Activated T-helper 2 cell treated with anti-CD3 and anti-CD28 coated beads, Interferon-gamma antibody, Interleukin-2, Interleukin-4, amounts not matched to agents 10 μg/mL and 5 μg/mL and 100 μg/mL, durations not matched to agents 14 hours and 24 hours and 36 hours (primary cell): ENCODE measurements at regions not wholly inside any gene's neighbourhood (a gene's known extent, or its start where the extent isn't known, plus 50 kb on each side); places are given as distances from the start of the nearest gene placed in this dataset.

Source experiments
- DNase-seq: peaks from one replicate; pipeline ENCODE4 v3.0.0; 2021; ENCODE audit warnings: low spot score
- H3K27ac Mint-ChIP-seq: one replicate; pipeline ENCODE4 v1.8.0; 2021; ENCODE audit warnings: mixed read lengths
- H3K27me3 Mint-ChIP-seq: one replicate; pipeline ENCODE4 v1.8.0; 2021; ENCODE audit warnings: low read depth, mixed read lengths
- H3K36me3 Mint-ChIP-seq: one replicate; pipeline ENCODE4 v1.8.0; 2021; ENCODE audit warnings: low read depth, mixed read lengths
- H3K4me1 Mint-ChIP-seq: one replicate; pipeline ENCODE4 v1.8.0; 2021; ENCODE audit warnings: low read depth, mixed read lengths
- H3K4me3 Mint-ChIP-seq: one replicate; pipeline ENCODE4 v1.8.0; 2021; ENCODE audit warnings: low read depth, mild to moderate bottlenecking, moderate library complexity, mixed read lengths
- H3K9me3 Mint-ChIP-seq: one replicate; pipeline ENCODE4 v1.8.0; 2021; ENCODE audit warnings: mixed read lengths
- intact Hi-C: fragments of 100-400 bp; cut with micrococcal nuclease; formaldehyde crosslinking; loops from one replicate; pipeline ENCODE4 v1.15.1; 2023

GRCh38 chr12:34204830-34205285 lies 182.6 kb downstream of the ALG10 start:
- intact Hi-C loops, result no loop called here
- Mint-ChIP-seq H3K27me3 (no peaks in the 10 kb centered on the region), H3K4me3 (no peak overlapping the region), H3K27ac (no peak overlapping the region), H3K9me3 (peaks cover 11% of the 10 kb centered on the region), H3K36me3 (no peaks in the 10 kb centered on the region), H3K4me1 (no peaks in the 10 kb centered on the region)
- no peak for DNase-seq

GRCh38 chr12:34205401-34205800 lies 183.1 kb downstream of the ALG10 start:
- intact Hi-C loops, result no loop called here
- peaks cover 11% of the 10 kb centered on the region for H3K9me3 Mint-ChIP-seq
- no peak overlapping the region for H3K27ac Mint-ChIP-seq
- no peaks in the 10 kb centered on the region for H3K4me1 Mint-ChIP-seq
- no peak overlapping the region for H3K4me3 Mint-ChIP-seq
- no peak for DNase-seq
- H3K36me3 Mint-ChIP-seq, result no peaks in the 10 kb centered on the region
- no peaks in the 10 kb centered on the region for H3K27me3 Mint-ChIP-seq

GRCh38 chr12:34206061-34206785 lies 183.9 kb downstream of the ALG10 start:
- no peak overlapping the region for H3K27ac Mint-ChIP-seq
- no peaks in the 10 kb centered on the region for H3K27me3 Mint-ChIP-seq
- no peaks in the 10 kb centered on the region for H3K36me3 Mint-ChIP-seq
- H3K4me1 Mint-ChIP-seq, result no peaks in the 10 kb centered on the region
- H3K4me3 Mint-ChIP-seq, result no peak overlapping the region
- no peak for DNase-seq
- peaks cover 11% of the 10 kb centered on the region for H3K9me3 Mint-ChIP-seq
- intact Hi-C loops, result no loop called here

DNA sequence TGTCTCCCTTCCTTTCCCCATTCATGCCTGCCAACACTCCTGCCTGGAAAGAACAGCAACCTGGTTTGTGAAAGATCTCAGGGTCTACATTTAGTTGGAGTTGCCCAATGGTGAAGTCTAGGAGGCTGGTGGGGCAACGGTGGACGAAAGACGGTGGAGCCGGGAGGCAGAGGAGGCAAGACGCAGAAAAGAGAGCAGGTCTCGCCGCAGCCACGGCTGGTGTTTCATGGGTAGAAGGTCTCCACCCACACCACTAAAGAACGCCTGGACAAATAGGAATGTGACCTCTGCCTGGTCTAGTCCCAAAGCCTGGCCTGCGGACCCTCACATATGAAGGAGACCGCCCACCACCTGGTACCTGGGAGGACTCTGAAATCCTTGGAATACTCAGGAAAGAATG lies 185.6 kb downstream of the ALG10 start:
- H3K9me3 Mint-ChIP-seq, result peaks cover 11% of the 10 kb centered on the region
- H3K36me3 Mint-ChIP-seq, result no peaks in the 10 kb centered on the region
- intact Hi-C loops, result no loop called here

DNA sequence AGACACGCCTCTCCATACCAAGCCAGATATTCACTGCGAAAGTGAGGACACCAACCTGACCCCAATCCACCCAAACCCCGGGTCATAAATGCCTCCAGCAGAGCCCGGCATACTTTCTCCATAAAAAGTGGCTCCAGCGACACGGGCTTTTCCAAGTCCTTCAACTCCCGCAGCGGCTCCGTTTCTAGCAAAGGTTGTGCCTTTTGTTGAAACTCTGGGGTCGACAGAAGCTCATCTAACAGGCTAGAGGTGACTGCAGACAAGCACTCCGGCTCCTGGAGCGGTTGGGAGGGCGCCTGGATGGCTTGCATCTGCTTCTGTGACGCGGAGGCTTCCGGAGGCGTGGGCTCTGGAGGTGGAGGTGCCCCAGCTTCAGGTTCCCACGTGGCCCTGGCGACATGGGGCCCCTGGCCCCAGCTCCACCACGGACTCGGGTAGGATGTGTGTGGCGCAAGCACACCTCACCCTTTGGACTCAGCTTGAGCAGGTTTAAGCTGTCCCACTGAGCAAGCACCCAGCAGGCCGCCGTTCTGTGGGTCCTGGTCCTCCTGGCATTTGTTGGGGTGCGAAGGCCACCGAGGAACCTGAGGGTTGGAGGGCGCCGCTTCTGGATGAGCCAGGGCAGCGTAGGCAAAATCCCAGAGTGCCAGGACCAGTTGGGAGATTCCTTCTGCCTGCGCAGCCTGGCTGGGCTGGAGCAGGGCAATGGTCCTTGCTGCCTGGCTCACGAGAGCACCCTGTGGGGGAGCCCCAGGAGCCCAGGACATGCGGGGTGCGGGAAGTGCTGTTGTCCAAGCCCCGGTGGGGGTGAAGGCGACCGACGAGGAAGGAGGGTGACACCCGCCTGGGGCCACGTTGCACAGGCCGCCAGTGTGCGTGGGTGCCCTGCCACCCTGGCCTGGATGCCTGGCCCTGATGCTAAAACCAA lies 186.3 kb downstream of the ALG10 start:
- Mint-ChIP-seq H3K27ac (no peak overlapping the region), H3K4me3 (no peak overlapping the region), H3K4me1 (no peaks in the 10 kb centered on the region), H3K9me3 (peaks cover 11% of the 10 kb centered on the region), H3K36me3 (no peaks in the 10 kb centered on the region), H3K27me3 (no peaks in the 10 kb centered on the region)
- DNase-seq, result no peak
- intact Hi-C loops, result no loop called here

More for the DNA sequence above, 185.6 kb downstream of the ALG10 start:
- DNase-seq, result no peak
- H3K27ac Mint-ChIP-seq, result no peak overlapping the region
- no peaks in the 10 kb centered on the region for H3K27me3 Mint-ChIP-seq
- H3K4me1 Mint-ChIP-seq, result no peaks in the 10 kb centered on the region
- no peak overlapping the region for H3K4me3 Mint-ChIP-seq

- H3K36me3 Mint-ChIP-seq, result no peaks in the 10 kb centered on the region
- DNase-seq, result no peak
- no peak overlapping the region for H3K4me3 Mint-ChIP-seq
- H3K27ac Mint-ChIP-seq, result no peak overlapping the region
- H3K9me3 Mint-ChIP-seq, result peaks cover 11% of the 10 kb centered on the region
- H3K4me1 Mint-ChIP-seq, result no peaks in the 10 kb centered on the region
- no peaks in the 10 kb centered on the region for H3K27me3 Mint-ChIP-seq
- intact Hi-C loops, result no loop called here
Measured at GRCh38 chr12:34209259-34209835, 187.1 kb downstream of the ALG10 start.

- peaks cover 11% of the 10 kb centered on the region for H3K9me3 Mint-ChIP-seq
Measured at GRCh38 chr12:34210183-34210582, 187.9 kb downstream of the ALG10 start.

GRCh38 chr12:34210689-34211530 lies 188.6 kb downstream of the ALG10 start:
- H3K9me3 Mint-ChIP-seq, result peaks cover 8% of the 10 kb centered on the region
- H3K4me3 Mint-ChIP-seq, result no peak overlapping the region
- H3K27me3 Mint-ChIP-seq, result no peaks in the 10 kb centered on the region
- H3K27ac Mint-ChIP-seq, result no peak overlapping the region
- no peak for DNase-seq
- no peaks in the 10 kb centered on the region for H3K4me1 Mint-ChIP-seq
- intact Hi-C loops, result no loop called here
- H3K36me3 Mint-ChIP-seq, result no peaks in the 10 kb centered on the region

More at GRCh38 chr12:34210183-34210582, 187.9 kb downstream of the ALG10 start:
- Mint-ChIP-seq H3K27me3 (no peaks in the 10 kb centered on the region), H3K4me3 (no peak overlapping the region), H3K36me3 (no peaks in the 10 kb centered on the region), H3K4me1 (no peaks in the 10 kb centered on the region), H3K27ac (no peak overlapping the region)
- DNase-seq, result no peak
- intact Hi-C loops, result no loop called here

GRCh38 chr12:34212651-34213050 lies 190.4 kb downstream of the ALG10 start:
- H3K27me3 Mint-ChIP-seq, result no peaks in the 10 kb centered on the region
- intact Hi-C loops, result no loop called here
- DNase-seq, result no peak
- H3K4me3 Mint-ChIP-seq, result no peak overlapping the region
- H3K4me1 Mint-ChIP-seq, result no peaks in the 10 kb centered on the region
- H3K9me3 Mint-ChIP-seq, result peaks cover 6% of the 10 kb centered on the region
- no peaks in the 10 kb centered on the region for H3K36me3 Mint-ChIP-seq
- no peak overlapping the region for H3K27ac Mint-ChIP-seq

DNA sequence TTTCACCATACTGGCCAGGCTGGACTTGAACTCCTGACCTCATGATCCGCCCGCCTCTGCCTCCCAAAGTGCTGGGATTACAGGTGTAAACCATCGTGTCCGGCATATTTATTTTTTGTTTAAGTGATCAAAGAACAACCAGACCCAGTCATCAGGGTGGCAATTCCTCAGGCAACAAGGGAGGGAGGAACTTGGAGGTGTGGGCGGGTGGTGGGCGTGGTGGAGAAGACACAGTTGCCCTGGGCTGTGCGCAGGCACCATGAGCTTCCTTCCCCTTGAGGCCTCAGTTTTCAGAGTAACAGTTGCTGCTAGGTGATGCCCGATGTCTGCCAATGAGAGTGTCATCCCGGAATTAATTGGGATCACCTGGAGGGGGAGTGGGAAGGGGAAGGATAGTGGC lies 191.7 kb downstream of the ALG10 start:
- Mint-ChIP-seq H3K4me1 (peaks cover 1% of the 10 kb centered on the region), H3K9me3 (no peaks in the 10 kb centered on the region), H3K36me3 (no peaks in the 10 kb centered on the region), H3K4me3 (no peak overlapping the region), H3K27ac (no peak overlapping the region), H3K27me3 (peaks cover 1% of the 10 kb centered on the region)
- DNase-seq, result no peak
- intact Hi-C loops, result no loop called here

- peaks cover 1% of the 10 kb centered on the region for H3K27me3 Mint-ChIP-seq
- DNase-seq, result no peak
- no peak overlapping the region for H3K4me3 Mint-ChIP-seq
- peaks cover 1% of the 10 kb centered on the region for H3K4me1 Mint-ChIP-seq
- H3K9me3 Mint-ChIP-seq, result no peaks in the 10 kb centered on the region
- H3K27ac Mint-ChIP-seq, result no peak overlapping the region
- intact Hi-C loops, result no loop called here
- no peaks in the 10 kb centered on the region for H3K36me3 Mint-ChIP-seq
Measured at GRCh38 chr12:34215213-34215892, 193.1 kb downstream of the ALG10 start.

DNA sequence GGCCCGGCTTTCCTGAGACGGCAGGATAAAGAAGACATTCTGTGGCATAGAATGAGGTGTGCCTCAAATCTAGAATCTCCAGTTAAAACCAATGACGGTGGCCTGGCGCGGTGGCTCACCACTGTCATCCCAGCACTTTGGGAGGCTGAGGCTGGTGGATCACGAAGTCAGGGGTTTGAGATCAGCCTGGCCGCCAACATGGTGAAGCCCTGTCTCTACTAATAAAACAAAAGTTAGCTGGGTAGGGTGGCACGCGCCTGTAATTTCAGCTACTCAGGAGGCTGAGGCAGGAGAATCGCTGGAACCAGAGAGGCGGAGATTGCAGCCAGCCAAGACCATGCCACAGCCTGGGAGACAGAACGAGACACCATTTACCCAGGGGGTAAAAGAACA lies 193.6 kb downstream of the ALG10 start:
- H3K4me1 Mint-ChIP-seq, result peaks cover 1% of the 10 kb centered on the region

More for the DNA sequence above, 193.6 kb downstream of the ALG10 start:
- H3K27ac Mint-ChIP-seq, result no peak overlapping the region
- H3K27me3 Mint-ChIP-seq, result peaks cover 1% of the 10 kb centered on the region
- DNase-seq, result no peak
- H3K4me3 Mint-ChIP-seq, result no peak overlapping the region
- no peaks in the 10 kb centered on the region for H3K36me3 Mint-ChIP-seq
- no peaks in the 10 kb centered on the region for H3K9me3 Mint-ChIP-seq
- intact Hi-C loops, result no loop called here
